OCI-LY3 (cell line): ENCODE measurements at regions not wholly inside any gene's neighbourhood (a gene's known extent, or its start where the extent isn't known, plus 50 kb on each side); places are given as distances from the start of the nearest gene placed in this dataset.

Experiments
- H2AFZ ChIP-seq: fragments of 200-600, 300-600 bp; shearing (Covaris generic); 2 replicates; pipeline ENCODE4 v1.6.0; 2014; ENCODE audit warnings: antibody characterized with exemption, low read depth, low read length
- H3K27ac ChIP-seq: fragments of 200-600, 300-600 bp; sonication (generic); 2 replicates; pipeline ENCODE4 v1.5.1; 2014; ENCODE audit warnings: mild to moderate bottlenecking, low read length, moderate library complexity, mixed read lengths
- H3K27me3 ChIP-seq: fragments of 200-600, 300-600 bp; sonication (generic); 2 replicates; pipeline ENCODE4 v1.6.1; 2014; ENCODE audit warnings: low read depth, low read length, mixed read lengths
- H3K36me3 ChIP-seq: fragments of 200-600, 300-600 bp; sonication (generic); replicated peaks from 2 replicates; pipeline ENCODE3; 2014; ENCODE audit warnings: low read depth, low read length, mixed read lengths
- H3K4me1 ChIP-seq: fragments of 300-600, 200-600 bp; sonication (generic); 2 replicates; pipeline ENCODE4 v1.6.1; 2014; ENCODE audit warnings: low read length, mixed read lengths
- H3K4me2 ChIP-seq: fragments of 200-600, 300-600 bp; sonication (generic); 2 replicates; pipeline ENCODE4 v1.6.1; 2014; ENCODE audit warnings: low read length, mixed read lengths
- H3K4me3 ChIP-seq: fragments of 300-600, 200-600 bp; sonication (generic); 2 replicates; pipeline ENCODE4 v1.5.1; 2014; ENCODE audit warnings: antibody characterized with exemption, mild to moderate bottlenecking, low read length, moderate library complexity
- H3K79me2 ChIP-seq: fragments of 300-600, 200-600 bp; shearing (Covaris generic); 2 replicates; pipeline ENCODE4 v1.6.1; 2014; ENCODE audit warnings: mild to moderate bottlenecking, low read length, mixed read lengths
- H3K9ac ChIP-seq: fragments of 300-600, 200-600 bp; shearing (Covaris generic); 2 replicates; pipeline ENCODE4 v1.6.0; 2014; ENCODE audit warnings: mild to moderate bottlenecking, low read length, moderate library complexity
- H3K9me3 ChIP-seq: fragments of 200-600, 300-600 bp; shearing (Covaris generic); 2 replicates; pipeline ENCODE4 v1.6.1; 2014; ENCODE audit warnings: low read length, mixed read lengths; ENCODE audit not compliant: insufficient read depth
- H4K20me1 ChIP-seq: fragments of 200-600, 300-600 bp; sonication (generic); 2 replicates; pipeline ENCODE4 v1.6.1; 2016; ENCODE audit warnings: low read length, mixed read lengths; ENCODE audit not compliant: insufficient read depth
- CTCF ChIP-seq: fragments of 200-600, 300-600 bp; sonication (generic); IDR thresholded peaks from 2 replicates; pipeline ENCODE4 v1.5.1; 2014; ENCODE audit warnings: antibody characterized with exemption, low read length, low read depth
- EZH2phosphoT487 ChIP-seq: fragments of 200-600 bp; shearing (Covaris generic); IDR thresholded peaks from 2 replicates; pipeline ENCODE4 v1.6.1; 2018; ENCODE audit warnings: antibody characterized with exemption, mixed run types, low read depth

DNA sequence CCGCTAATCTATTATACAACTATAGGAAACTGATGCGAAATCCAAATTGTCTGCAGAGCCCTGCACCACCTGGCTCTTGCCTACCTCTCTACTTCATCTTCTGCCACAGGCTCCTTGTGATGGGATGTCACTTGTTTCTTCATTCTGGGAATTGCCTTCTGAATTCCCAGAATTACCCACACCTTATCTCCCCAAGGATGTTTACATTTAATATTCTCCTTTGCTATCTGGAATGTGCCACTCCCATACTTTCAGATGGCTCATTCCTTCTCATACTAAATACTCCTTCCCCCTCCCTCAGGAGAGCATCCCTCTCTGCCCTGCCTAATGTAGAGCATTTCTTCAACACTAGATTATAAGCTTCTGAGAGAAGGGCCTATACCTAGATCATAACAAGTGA lies 573.1 kb downstream of the GALC start:
- H3K4me1 ChIP-seq = no peaks in the 10 kb centered on the region
- no peaks in the 10 kb centered on the region for H3K27me3 ChIP-seq
- TF ChIP-seq CTCF (no peak), EZH2phosphoT487 (no peak)
- H3K9ac ChIP-seq = no peak overlapping the region
- H4K20me1 ChIP-seq = no peaks in the 10 kb centered on the region
- H3K9me3 ChIP-seq = no peaks in the 10 kb centered on the region
- H3K4me3 ChIP-seq = no peak overlapping the region
- no peaks in the 10 kb centered on the region for H3K79me2 ChIP-seq
- H3K36me3 ChIP-seq = no peaks in the 10 kb centered on the region
- H2AFZ ChIP-seq = no peak overlapping the region
- H3K27ac ChIP-seq = no peak overlapping the region
- H3K4me2 ChIP-seq = no peak overlapping the region

DNA sequence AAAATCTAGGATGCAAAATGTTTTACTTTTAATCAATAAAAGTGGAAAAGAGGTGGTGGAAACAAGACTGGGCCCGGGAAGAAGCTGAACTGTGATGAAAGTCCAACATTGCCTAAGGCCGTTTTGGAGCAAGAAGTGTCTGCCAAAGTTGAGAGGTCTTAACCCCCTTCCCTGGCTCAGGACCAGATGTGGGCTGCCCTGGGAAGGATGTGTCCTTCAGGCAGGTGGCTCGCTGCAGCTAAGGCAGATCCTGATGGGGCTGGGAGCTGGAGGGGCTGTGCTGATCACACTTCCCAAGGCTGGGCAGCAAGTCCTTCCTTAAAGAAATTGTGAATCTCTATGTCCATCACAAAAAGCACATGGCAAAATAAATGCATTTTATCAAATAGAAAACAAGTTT lies 581.6 kb downstream of the GALC start:
- Histone ChIP-seq H3K4me1 (no peaks in the 10 kb centered on the region; the same call in 1 of the 2 replicates), H3K36me3 (no peaks in the 10 kb centered on the region), H3K4me3 (no peak overlapping the region), H4K20me1 (no peaks in the 10 kb centered on the region), H3K9ac (no peak overlapping the region), H3K27me3 (no peaks in the 10 kb centered on the region), H3K79me2 (no peaks in the 10 kb centered on the region), H3K4me2 (no peak overlapping the region), H3K9me3 (no peaks in the 10 kb centered on the region), H3K27ac (no peak overlapping the region), H2AFZ (no peak overlapping the region)
- TF ChIP-seq EZH2phosphoT487 (no peak), CTCF (no peak)

DNA sequence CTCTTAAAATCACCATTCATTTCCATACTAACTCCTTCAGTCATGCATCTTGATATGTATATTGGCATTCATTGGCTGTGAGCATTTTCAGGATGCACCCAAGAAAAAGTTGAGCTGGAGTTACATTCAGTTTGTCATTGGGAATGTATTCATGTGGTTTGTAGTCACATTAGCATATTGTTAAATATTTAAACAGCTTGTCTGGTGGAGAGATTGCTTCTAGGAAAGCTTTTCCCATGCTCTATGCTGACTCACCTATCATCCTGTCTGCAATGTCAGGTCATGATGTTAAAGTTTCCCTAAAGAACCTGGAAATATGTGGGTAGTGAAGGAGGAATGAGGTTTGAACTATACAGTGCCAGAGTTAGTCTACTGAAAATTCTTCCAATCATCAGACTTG lies 583.6 kb downstream of the GALC start:
- H3K4me1 ChIP-seq = no peaks in the 10 kb centered on the region; the same call in 1 of the 2 replicates
- H3K36me3 ChIP-seq = no peaks in the 10 kb centered on the region
- H3K9ac ChIP-seq = no peak overlapping the region
- no peaks in the 10 kb centered on the region for H3K9me3 ChIP-seq
- H3K4me2 ChIP-seq = no peak overlapping the region
- no peak overlapping the region for H2AFZ ChIP-seq
- H3K27ac ChIP-seq = no peak overlapping the region
- no peaks in the 10 kb centered on the region for H3K27me3 ChIP-seq
- H3K79me2 ChIP-seq = no peaks in the 10 kb centered on the region
- TF ChIP-seq CTCF (no peak), EZH2phosphoT487 (no peak)
- no peaks in the 10 kb centered on the region for H4K20me1 ChIP-seq
- no peak overlapping the region for H3K4me3 ChIP-seq

GRCh38 chr14:87407344-87407743 lies 585.6 kb downstream of the GALC start:
- Histone ChIP-seq H3K27me3 (no peaks in the 10 kb centered on the region), H3K36me3 (no peaks in the 10 kb centered on the region), H3K4me2 (no peak overlapping the region), H3K79me2 (no peaks in the 10 kb centered on the region), H2AFZ (no peak overlapping the region), H3K9me3 (no peaks in the 10 kb centered on the region), H3K4me1 (no peaks in the 10 kb centered on the region; the same call in 1 of the 2 replicates), H3K27ac (no peak overlapping the region), H3K9ac (no peak overlapping the region), H3K4me3 (no peak overlapping the region), H4K20me1 (no peaks in the 10 kb centered on the region)
- TF ChIP-seq CTCF (no peak), EZH2phosphoT487 (no peak)
